ENCODE measurements at regions not wholly inside any gene's neighbourhood (a gene's known extent, or its start where the extent isn't known, plus 50 kb on each side); places are given as distances from the start of the nearest gene placed in this dataset.

DNA sequence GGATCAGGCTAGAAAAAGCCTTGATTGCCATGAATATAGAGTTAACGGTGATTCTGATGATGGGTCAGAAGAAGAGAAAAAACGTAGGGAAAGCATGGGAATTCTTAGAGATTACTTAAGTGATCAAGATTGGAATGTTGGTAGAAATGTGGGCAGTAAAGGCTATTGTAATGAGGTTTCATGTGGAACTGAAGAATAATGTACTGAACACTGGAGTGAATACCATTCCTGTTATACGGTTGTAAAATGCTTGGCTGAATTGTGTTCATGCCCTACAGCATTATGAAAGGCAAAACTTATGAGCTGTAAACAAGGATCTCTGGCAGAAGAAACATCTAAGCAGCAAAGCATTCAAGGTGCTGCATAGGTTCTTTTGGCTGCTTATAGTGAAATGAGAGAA lies 414.1 kb upstream of the CBLB start:
- TF ChIP-seq POLR2A (IDR thresholded peaks at IDR 0.05) = no peak
- TF ChIP-seq, protein P1, sequence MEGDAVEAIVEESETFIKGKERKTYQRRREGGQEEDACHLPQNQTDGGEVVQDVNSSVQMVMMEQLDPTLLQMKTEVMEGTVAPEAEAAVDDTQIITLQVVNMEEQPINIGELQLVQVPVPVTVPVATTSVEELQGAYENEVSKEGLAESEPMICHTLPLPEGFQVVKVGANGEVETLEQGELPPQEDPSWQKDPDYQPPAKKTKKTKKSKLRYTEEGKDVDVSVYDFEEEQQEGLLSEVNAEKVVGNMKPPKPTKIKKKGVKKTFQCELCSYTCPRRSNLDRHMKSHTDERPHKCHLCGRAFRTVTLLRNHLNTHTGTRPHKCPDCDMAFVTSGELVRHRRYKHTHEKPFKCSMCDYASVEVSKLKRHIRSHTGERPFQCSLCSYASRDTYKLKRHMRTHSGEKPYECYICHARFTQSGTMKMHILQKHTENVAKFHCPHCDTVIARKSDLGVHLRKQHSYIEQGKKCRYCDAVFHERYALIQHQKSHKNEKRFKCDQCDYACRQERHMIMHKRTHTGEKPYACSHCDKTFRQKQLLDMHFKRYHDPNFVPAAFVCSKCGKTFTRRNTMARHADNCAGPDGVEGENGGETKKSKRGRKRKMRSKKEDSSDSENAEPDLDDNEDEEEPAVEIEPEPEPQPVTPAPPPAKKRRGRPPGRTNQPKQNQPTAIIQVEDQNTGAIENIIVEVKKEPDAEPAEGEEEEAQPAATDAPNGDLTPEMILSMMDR (IDR thresholded peaks at IDR 0.05) = no peak
